Activated T-helper 1 cell treated with Interleukin-2 at 50 U/mL for 16 hours (primary cell): ENCODE measurements at regions not wholly inside any gene's neighbourhood (a gene's known extent, or its start where the extent isn't known, plus 50 kb on each side); places are given as distances from the start of the nearest gene placed in this dataset.
"Not testable (repeated sequence)": the region's sequence is repeated elsewhere in the genome, so short reads cannot be mapped to it uniquely, and the experiment has no call there.

Experiments used
- DNase-seq: peaks from one replicate; pipeline ENCODE4 v3.0.0-alpha.2; 2020; ENCODE audit warnings: low read depth

GRCh38 chr2:145750144-145750543 is 1230.2 kb upstream of the ZEB2 start:
- DNase-seq, result no peak

GRCh38 chr2:145749556-145749955 is 1229.6 kb upstream of the ZEB2 start:
- no peak for DNase-seq

DNA sequence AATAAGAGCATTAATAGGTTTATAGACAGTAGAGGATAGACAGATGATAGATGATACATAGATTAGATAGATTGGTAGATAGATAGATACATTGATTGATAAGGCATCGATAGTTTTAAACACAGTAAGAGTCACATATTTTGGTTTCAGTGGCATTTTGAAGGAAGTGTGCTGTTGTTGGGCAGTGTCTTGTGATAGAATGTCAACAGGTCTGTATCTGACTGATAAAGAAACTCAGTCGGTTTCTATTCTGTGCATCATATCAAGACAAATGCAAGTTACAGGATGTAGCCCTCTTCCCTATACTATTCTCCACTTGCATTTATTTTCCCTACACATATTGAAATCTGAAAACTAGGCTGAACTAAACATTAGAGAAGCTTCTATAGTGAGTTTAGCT is 1229.0 kb upstream of the ZEB2 start:
- no peak for DNase-seq

GRCh38 chr2:145747715-145748114 is 1227.8 kb upstream of the ZEB2 start:
- DNase-seq, result no peak

DNA sequence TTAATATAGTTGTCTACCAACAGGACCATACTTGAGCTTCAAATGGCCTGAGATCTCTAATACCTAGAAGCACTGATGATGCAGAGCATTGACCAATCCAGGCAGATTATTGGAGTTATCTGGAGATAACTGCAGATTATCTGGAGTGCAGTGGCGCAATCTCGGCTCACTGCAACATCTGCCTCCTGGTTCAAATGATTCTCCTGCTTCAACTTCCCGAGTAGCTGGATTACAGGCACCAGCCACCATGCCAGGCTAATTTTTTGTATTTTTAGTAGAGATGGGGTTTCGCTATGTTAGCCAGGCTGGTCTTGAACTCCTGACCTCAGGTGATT is 1225.4 kb upstream of the ZEB2 start:
- DNase-seq, result not testable (repeated sequence)

DNA sequence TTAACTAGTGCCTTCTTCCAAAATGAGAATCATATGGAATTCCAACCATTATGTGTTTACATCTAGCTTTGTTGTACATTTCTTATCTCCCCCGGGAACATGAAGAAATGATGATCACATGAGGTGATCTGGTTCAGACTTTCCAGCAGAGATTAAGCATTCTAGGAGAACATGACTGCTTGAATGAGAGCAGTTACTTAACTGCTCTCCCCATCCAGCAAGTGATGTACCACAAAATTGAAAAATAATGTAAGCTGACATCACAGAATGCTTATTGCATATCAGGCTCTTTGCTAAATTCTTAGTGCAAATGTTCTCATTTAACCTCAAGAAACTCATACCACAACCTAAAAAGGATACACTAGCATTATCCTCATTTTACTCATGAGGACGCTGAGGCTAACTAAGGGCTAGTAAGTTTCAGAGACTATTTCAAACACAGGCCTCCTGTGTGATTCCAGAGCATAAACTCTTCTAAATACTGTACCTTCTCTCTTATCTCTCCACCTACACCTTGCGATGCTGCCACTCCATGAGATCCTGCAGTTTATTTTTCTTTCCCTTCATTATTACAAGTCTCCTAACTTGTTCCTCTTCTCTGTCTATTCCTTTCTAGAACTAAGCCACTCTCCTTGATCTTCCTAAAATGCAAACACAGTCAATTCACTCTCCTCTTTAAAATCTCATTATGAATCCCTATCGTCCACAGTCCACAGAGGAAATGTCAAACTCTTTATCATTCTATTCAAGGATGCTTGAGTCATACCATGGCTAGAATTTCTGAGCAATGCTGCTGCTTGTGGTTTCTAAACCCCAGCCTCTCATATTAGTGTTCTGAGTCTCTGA is 1224.8 kb upstream of the ZEB2 start:
- no peak for DNase-seq

DNA sequence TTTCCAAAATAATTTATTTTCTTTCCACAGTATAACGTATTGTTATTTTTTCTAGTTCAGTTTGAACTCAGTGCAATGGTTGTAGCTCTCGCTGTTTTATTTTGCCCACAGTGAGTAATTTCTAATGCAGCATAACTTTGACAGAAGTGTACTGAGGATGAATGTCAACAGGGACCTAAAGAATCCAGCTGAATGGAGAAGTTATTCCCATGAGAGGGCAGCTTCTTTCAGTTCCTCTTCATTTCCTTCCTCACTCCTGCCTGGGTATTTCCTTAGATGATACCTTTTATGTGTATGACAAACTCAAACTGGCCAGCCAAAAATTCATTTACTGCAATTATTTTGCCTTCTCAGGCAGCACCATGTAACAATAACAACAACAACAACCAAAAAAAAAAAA is 1223.1 kb upstream of the ZEB2 start:
- no peak for DNase-seq

- DNase-seq, result no peak
Measured at GRCh38 chr2:145741636-145742035, 1221.7 kb upstream of the ZEB2 start.

GRCh38 chr2:145741181-145741580 is 1221.3 kb upstream of the ZEB2 start:
- DNase-seq, result no peak

DNA sequence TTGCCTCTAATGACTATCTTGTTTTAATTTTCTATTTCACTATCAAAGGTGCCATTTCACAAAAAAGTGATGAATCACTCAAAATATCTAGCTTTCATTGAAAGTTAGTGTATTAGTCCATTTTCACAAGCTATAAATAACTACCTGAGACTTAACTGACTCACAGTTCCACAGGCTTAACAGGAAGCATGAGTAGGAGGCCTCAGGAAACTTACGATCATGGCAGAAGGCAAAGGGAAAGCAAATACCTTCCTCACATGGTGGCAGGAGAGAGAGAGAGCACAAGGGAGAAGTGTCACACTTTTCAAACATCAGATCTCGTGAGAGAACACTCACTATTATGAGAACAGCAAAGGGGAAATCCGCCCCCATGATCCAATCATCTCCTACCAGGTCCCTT is 1220.4 kb upstream of the ZEB2 start:
- no peak for DNase-seq

DNA sequence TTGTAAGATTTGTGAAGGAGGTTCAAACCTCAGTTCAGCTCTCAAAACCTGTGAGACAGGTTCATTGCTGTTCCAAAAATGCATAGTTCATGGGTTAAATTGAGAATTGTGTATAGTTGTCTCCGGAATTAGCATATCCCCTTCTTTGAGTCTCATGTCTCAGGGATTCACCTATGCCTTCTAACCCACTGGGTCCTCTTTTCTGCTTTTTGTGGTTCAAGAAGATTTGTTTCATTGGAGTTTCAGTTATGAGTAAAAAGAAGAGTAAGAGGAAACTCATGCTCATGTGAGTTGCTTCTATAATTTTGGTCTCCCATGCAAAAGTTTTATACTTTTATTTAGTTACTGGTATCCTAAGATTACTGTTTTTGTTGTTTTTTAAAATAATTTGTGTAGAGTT is 1219.8 kb upstream of the ZEB2 start:
- DNase-seq, result no peak

- DNase-seq, result no peak
Measured at GRCh38 chr2:145736871-145737270, 1217.0 kb upstream of the ZEB2 start.

GRCh38 chr2:145731467-145731866 is 1211.5 kb upstream of the ZEB2 start:
- no peak for DNase-seq

- no peak for DNase-seq
Measured at GRCh38 chr2:145729993-145730770, 1210.3 kb upstream of the ZEB2 start.

- DNase-seq, result no peak
Measured at GRCh38 chr2:145729481-145729880, 1209.6 kb upstream of the ZEB2 start.

DNA sequence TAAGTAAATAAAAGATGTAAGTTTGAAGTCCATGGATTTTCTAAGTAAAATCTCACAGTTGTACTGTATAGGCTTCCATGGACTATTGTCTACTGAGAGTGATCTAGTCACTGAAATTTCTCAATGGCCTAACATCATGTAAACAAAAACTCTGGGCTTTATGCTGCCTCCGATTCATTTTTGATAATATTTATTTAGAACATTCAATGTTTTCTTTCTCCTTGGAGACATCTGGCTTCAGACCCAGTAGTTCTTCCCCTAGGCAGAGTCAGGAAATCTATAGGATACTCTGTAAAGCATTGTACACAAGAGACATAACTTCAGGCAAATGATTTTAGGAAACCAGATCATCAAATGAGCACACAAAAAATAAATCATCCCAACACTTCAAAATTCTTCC is 1208.6 kb upstream of the ZEB2 start:
- no peak for DNase-seq

GRCh38 chr2:145725876-145726275 is 1206.0 kb upstream of the ZEB2 start:
- no peak for DNase-seq

GRCh38 chr2:145724311-145724898 is 1204.5 kb upstream of the ZEB2 start:
- DNase-seq, result no peak

DNA sequence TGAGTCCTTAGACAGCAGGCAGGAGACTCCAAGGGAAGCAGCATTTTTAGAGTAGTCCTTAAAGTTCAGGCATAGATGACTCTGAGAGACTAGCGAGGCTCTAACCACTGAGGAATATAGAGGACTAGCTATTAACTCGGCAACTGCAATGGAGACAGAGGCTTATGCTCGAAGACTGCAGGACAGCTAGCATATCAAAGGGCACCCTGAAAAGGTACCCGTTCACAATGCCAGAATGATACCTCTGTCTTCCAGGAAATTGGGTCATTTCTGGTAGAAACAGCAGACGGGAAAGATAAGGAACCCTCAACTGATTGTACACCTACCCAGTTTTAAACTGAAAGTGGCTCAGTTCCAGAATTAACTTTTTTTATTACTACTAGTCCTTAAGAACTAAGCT is 1204.0 kb upstream of the ZEB2 start:
- DNase-seq, result no peak

- no peak for DNase-seq
Measured at GRCh38 chr2:145721681-145722080, 1201.8 kb upstream of the ZEB2 start.

DNA sequence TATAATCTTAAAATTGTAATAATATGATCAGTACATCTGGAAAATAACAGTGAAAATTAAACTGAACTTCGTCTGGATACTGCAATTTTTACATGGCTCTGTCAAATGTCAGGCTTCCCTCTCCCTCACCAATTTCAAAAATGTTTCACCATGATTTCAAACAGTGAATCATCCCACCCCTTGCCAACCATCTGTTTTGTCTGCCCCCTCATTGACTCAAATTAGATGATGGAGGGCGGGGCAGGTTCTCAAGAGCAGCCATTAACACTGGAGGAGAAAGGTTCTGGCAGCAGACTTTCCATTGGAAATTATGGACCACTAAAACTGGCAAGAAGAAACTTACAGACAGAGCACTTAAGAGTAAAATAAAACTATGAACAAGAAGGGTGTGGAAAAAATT is 1195.7 kb upstream of the ZEB2 start:
- no peak for DNase-seq

DNA sequence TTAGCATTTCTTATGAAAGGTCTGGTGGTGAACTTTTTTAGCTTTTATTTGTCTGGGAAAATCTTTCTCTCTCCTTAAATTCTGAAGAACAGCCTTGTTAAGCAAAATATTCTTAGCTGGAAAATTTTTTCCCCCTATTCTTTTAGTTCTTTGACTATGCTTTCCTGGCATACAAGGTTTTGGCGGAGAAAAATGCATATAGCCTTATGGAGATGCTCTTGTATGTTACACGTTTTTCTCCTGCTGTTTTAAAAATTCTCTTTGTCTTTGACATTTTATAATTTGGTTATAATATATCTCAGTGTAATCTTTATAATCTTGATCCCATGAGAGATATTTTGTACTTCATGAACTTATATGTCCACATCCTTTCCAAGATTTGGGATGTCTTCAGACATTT is 1190.4 kb upstream of the ZEB2 start:
- no peak for DNase-seq

- DNase-seq, result no peak
Measured at GRCh38 chr2:145702305-145702704, 1182.4 kb upstream of the ZEB2 start.
